OCI-LY7 (cell line): ENCODE measurements at regions not wholly inside any gene's neighbourhood (a gene's known extent, or its start where the extent isn't known, plus 50 kb on each side); places are given as distances from the start of the nearest gene placed in this dataset.

ENCODE experiments used
- BruUV-seq: library from RNA; stranded (reverse); fragments of 400-500 nt; replicated peaks from 2 replicates; lab custom pipeline; 2021; lab: Mats Ljungman, UMichigan
- CTCF ChIA-PET: fragments of 300-600 bp; sonication (Branson Sonifier 250); formaldehyde crosslinking; loops from one replicate; lab custom pipeline; 2022; ENCODE audit warnings: antibody characterized with exemption; ENCODE audit not compliant: unreplicated experiment; lab: Charles Lee
- POLR2A ChIA-PET: fragments of 300-600 bp; sonication (Branson Sonifier 250); formaldehyde crosslinking; loops from one replicate; lab custom pipeline; 2022; ENCODE audit warnings: antibody characterized with exemption; lab: Charles Lee
- DNase-seq: peaks from one replicate; pipeline ENCODE4 v3.0.0-alpha.2; 2015; ENCODE audit warnings: low spot score
- H2AFZ ChIP-seq: fragments of 200-600 bp; sonication (generic), shearing (Covaris generic); 2 replicates; pipeline ENCODE4 v1.6.1; 2014; ENCODE audit warnings: mild to moderate bottlenecking, antibody characterized with exemption, low read length, moderate library complexity
- H3K27ac ChIP-seq: fragments of 200-600 bp; sonication (generic); 2 replicates; pipeline ENCODE4 v1.5.1; 2014; ENCODE audit warnings: mixed run types, low read depth, mild to moderate bottlenecking, moderate library complexity, low read length, inconsistent platforms; ENCODE audit not compliant: poor library complexity, severe bottlenecking
- H3K36me3 ChIP-seq: fragments of 200-600 bp; sonication (generic); 2 replicates; pipeline ENCODE4 v1.6.1; 2014; ENCODE audit warnings: mild to moderate bottlenecking, antibody characterized with exemption, low read length, moderate library complexity, mixed read lengths; ENCODE audit not compliant: insufficient read depth
- H3K4me1 ChIP-seq: fragments of 200-600 bp; sonication (generic); 2 replicates; pipeline ENCODE4 v1.5.1; 2014; ENCODE audit warnings: mild to moderate bottlenecking, low read length; ENCODE audit not compliant: insufficient read depth, poor library complexity, severe bottlenecking
- H3K4me2 ChIP-seq: fragments of 200-600 bp; sonication (generic); 2 replicates; pipeline ENCODE4 v1.6.1; 2014; ENCODE audit warnings: mild to moderate bottlenecking, low read length
- H3K4me3 ChIP-seq: fragments of 200-600 bp; sonication (generic); 2 replicates; pipeline ENCODE4 v1.5.1; 2014; ENCODE audit warnings: mild to moderate bottlenecking, low read depth, low read length; ENCODE audit not compliant: poor library complexity, severe bottlenecking
- H3K79me2 ChIP-seq: fragments of 200-600 bp; sonication (generic); 2 replicates; pipeline ENCODE4 v1.6.1; 2016; ENCODE audit warnings: low read depth, mild to moderate bottlenecking, low read length, moderate library complexity, mixed read lengths; ENCODE audit not compliant: insufficient read depth
- H3K9me2 ChIP-seq: fragments of 200-600 bp; sonication (generic); 2 replicates; pipeline ENCODE4 v1.6.1; 2016; ENCODE audit warnings: mild to moderate bottlenecking, low read length, mixed read lengths; ENCODE audit not compliant: insufficient read depth
- H3K9me3 ChIP-seq: fragments of 200-600 bp; sonication (generic); 2 replicates; pipeline ENCODE4 v1.6.1; 2014; ENCODE audit warnings: mild to moderate bottlenecking, mixed run types, low read length, mixed read lengths
- H4K20me1 ChIP-seq: fragments of 200-600 bp; sonication (generic); 2 replicates; pipeline ENCODE4 v1.6.1; 2014; ENCODE audit warnings: mild to moderate bottlenecking, antibody characterized with exemption, low read length, moderate library complexity, mixed read lengths; ENCODE audit not compliant: insufficient read depth
- EZH2phosphoT487 ChIP-seq: fragments of 200-600 bp; sonication (generic); IDR thresholded peaks from 2 replicates; pipeline ENCODE4 v1.6.1; 2018; ENCODE audit warnings: low read depth, borderline replicate concordance, mild to moderate bottlenecking, mixed run types, antibody characterized with exemption, low read length, moderate library complexity, mixed read lengths
- intact Hi-C: fragments of 100-400 bp; cut with micrococcal nuclease; formaldehyde crosslinking; loops from one replicate; pipeline ENCODE4 v1.10.0; 2022; ENCODE audit not compliant: unreplicated experiment
- TF ChIP-seq, protein P1 (sequence below): fragments of 200-600 bp; sonication (generic); conservative IDR thresholded peaks from 2 replicates; pipeline ENCODE4 v1.5.1; 2014; ENCODE audit warnings: mild to moderate bottlenecking, antibody characterized with exemption, low read length, moderate library complexity, mixed read lengths

DNA sequence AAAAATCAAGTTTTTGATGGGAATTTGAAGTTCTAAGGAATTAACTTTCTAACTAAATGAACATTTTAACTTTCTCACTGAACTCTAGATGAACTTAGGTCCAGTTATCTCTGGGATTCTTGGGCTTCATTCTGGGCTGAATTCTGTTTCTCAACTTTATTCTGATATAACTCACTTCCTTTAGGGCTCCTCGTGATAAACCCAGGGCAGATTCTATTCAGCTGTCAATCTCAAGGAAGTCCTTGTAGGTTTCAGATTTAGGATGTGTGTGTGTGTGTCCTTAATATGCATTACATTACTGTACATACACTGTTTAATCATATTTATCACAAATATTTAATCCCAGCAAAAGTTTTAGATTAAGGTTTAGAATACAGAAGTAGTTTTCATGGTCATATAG is 344.3 kb downstream of the GATA3 start:
- ChIA-PET POLR2A (interaction anchor here (1.0 kb wide), 1 partner anchor 12 kb away, joined by 3 read pairs; no protein-coding TSS in a partner anchor), CTCF (no interaction called here)
- Histone ChIP-seq H3K4me2 (no peak overlapping the region), H3K4me3 (no peak overlapping the region), H4K20me1 (no peaks in the 10 kb centered on the region), H3K27ac (no peak overlapping the region), H3K79me2 (no peaks in the 10 kb centered on the region), H2AFZ (no peak overlapping the region), H3K36me3 (no peaks in the 10 kb centered on the region), H3K9me3 (no peaks in the 10 kb centered on the region), H3K4me1 (no peaks in the 10 kb centered on the region), H3K9me2 (no peaks in the 10 kb centered on the region)
- TF ChIP-seq EZH2phosphoT487, result no peak
- TF ChIP-seq, protein P1, sequence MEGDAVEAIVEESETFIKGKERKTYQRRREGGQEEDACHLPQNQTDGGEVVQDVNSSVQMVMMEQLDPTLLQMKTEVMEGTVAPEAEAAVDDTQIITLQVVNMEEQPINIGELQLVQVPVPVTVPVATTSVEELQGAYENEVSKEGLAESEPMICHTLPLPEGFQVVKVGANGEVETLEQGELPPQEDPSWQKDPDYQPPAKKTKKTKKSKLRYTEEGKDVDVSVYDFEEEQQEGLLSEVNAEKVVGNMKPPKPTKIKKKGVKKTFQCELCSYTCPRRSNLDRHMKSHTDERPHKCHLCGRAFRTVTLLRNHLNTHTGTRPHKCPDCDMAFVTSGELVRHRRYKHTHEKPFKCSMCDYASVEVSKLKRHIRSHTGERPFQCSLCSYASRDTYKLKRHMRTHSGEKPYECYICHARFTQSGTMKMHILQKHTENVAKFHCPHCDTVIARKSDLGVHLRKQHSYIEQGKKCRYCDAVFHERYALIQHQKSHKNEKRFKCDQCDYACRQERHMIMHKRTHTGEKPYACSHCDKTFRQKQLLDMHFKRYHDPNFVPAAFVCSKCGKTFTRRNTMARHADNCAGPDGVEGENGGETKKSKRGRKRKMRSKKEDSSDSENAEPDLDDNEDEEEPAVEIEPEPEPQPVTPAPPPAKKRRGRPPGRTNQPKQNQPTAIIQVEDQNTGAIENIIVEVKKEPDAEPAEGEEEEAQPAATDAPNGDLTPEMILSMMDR, result no peak
- no peak for DNase-seq
- no TSS peak for BruUV-seq
- intact Hi-C loops, result no loop called here

DNA sequence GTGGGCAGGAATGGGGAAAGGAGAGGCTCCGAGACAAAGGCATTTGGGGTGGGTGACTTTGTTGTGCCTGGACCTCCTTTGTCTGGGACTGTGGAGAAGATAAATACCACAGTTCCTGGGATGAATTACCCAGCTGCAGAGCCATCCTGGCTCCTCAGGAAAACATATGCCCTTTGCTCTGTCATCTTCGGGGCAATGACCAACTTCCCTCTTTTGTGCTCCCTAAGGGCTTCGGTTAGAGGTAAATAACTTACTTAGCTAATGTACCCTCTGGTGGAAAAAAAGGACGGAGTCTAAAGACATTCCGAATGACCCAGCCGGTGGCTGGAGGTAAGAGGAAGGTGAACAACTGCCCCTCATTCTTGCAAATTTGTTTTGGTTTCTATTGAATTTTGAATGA is 345.7 kb downstream of the GATA3 start:
- no peaks in the 10 kb centered on the region for H4K20me1 ChIP-seq
- no TSS peak for BruUV-seq
- TF ChIP-seq, protein P1, result no peak
- TF ChIP-seq EZH2phosphoT487, result no peak
- H3K79me2 ChIP-seq, result no peaks in the 10 kb centered on the region
- no peaks in the 10 kb centered on the region for H3K4me1 ChIP-seq
- no peaks in the 10 kb centered on the region for H3K9me2 ChIP-seq
- H3K9me3 ChIP-seq, result no peaks in the 10 kb centered on the region
- H3K36me3 ChIP-seq, result no peaks in the 10 kb centered on the region
- CTCF ChIA-PET, result no interaction called here
- H3K4me3 ChIP-seq, result no peak overlapping the region
- POLR2A ChIA-PET, result no interaction called here
- no peak overlapping the region for H3K27ac ChIP-seq
- H2AFZ ChIP-seq, result no peak overlapping the region
- H3K4me2 ChIP-seq, result no peak overlapping the region
- intact Hi-C loops, result no loop called here
- no peak for DNase-seq

DNA sequence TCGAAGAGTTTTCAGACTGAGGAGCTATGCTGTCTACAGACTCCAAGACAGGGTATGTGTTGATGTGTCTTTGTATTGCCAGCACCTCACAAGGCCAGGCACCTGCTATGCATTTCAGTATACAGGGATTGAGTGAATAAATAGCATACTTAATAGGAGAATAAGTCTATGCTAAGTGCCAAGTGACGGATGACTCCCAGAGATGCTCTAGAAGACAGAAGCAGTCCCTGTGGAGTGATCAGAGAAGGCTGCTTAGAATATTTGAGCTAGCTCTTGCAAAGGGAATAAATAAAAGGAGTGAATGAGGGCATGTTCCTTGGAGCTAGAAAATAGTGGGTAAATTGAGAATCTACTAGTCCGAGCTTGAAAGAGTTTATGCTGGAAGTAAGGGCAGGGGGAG is 346.4 kb downstream of the GATA3 start:
- Histone ChIP-seq H3K4me2 (no peak overlapping the region), H3K79me2 (no peaks in the 10 kb centered on the region), H3K9me2 (no peaks in the 10 kb centered on the region), H2AFZ (no peak overlapping the region), H4K20me1 (no peaks in the 10 kb centered on the region), H3K4me1 (no peaks in the 10 kb centered on the region), H3K4me3 (no peak overlapping the region), H3K9me3 (no peaks in the 10 kb centered on the region), H3K36me3 (no peaks in the 10 kb centered on the region), H3K27ac (no peak overlapping the region)
- POLR2A ChIA-PET, result no interaction called here
- CTCF ChIA-PET, result no interaction called here
- intact Hi-C loops, result no loop called here
- BruUV-seq, result no TSS peak
- no peak for TF ChIP-seq EZH2phosphoT487
- TF ChIP-seq, protein P1, result no peak
- no peak for DNase-seq
